ENCODE measurements at regions not wholly inside any gene's neighbourhood (a gene's known extent, or its start where the extent isn't known, plus 50 kb on each side); places are given as distances from the start of the nearest gene placed in this dataset.

DNA sequence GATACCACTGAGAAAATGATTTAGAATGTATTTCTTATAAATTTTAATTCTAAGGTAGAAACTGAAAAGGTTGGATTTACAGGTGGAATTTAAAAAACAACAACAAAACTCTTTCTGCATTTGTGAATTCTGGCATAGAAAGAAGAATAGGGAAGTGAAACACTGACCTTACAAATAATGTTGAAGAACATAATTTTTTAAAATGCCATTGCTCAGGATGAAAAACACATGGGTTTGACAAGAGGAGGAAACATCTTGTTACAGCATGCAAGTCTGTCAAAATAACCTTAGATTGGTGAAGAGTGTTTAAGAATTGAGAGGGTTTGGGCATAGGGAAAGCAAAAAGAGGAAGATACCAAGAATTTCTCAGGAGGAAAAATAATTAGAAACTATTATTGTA, 184.3 kb downstream of the UBE2E3 start:
- no peak for TF ChIP-seq EGR1 (IDR thresholded peaks at IDR 0.05; ENCODE audit: low read depth in 2 of 2)
- TF ChIP-seq, protein P1, sequence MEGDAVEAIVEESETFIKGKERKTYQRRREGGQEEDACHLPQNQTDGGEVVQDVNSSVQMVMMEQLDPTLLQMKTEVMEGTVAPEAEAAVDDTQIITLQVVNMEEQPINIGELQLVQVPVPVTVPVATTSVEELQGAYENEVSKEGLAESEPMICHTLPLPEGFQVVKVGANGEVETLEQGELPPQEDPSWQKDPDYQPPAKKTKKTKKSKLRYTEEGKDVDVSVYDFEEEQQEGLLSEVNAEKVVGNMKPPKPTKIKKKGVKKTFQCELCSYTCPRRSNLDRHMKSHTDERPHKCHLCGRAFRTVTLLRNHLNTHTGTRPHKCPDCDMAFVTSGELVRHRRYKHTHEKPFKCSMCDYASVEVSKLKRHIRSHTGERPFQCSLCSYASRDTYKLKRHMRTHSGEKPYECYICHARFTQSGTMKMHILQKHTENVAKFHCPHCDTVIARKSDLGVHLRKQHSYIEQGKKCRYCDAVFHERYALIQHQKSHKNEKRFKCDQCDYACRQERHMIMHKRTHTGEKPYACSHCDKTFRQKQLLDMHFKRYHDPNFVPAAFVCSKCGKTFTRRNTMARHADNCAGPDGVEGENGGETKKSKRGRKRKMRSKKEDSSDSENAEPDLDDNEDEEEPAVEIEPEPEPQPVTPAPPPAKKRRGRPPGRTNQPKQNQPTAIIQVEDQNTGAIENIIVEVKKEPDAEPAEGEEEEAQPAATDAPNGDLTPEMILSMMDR (IDR thresholded peaks at IDR 0.05; ENCODE audit: low read depth, low read length, missing input control): no peak
- no peak for TF ChIP-seq GABPA (IDR thresholded peaks at IDR 0.05 in 1 of 2, conservative IDR thresholded peaks at IDR 0.05 in 1 of 2)
- TF ChIP-seq YY1 (IDR thresholded peaks at IDR 0.05): no peak
- TF ChIP-seq TAF1 (conservative IDR thresholded peaks at IDR 0.05): no peak
- TF ChIP-seq, protein P2, sequence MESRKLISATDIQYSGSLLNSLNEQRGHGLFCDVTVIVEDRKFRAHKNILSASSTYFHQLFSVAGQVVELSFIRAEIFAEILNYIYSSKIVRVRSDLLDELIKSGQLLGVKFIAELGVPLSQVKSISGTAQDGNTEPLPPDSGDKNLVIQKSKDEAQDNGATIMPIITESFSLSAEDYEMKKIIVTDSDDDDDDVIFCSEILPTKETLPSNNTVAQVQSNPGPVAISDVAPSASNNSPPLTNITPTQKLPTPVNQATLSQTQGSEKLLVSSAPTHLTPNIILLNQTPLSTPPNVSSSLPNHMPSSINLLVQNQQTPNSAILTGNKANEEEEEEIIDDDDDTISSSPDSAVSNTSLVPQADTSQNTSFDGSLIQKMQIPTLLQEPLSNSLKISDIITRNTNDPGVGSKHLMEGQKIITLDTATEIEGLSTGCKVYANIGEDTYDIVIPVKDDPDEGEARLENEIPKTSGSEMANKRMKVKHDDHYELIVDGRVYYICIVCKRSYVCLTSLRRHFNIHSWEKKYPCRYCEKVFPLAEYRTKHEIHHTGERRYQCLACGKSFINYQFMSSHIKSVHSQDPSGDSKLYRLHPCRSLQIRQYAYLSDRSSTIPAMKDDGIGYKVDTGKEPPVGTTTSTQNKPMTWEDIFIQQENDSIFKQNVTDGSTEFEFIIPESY (IDR thresholded peaks at IDR 0.05): no peak
- TF ChIP-seq SP1 (IDR thresholded peaks at IDR 0.05): no peak
- TF ChIP-seq, protein P3, sequence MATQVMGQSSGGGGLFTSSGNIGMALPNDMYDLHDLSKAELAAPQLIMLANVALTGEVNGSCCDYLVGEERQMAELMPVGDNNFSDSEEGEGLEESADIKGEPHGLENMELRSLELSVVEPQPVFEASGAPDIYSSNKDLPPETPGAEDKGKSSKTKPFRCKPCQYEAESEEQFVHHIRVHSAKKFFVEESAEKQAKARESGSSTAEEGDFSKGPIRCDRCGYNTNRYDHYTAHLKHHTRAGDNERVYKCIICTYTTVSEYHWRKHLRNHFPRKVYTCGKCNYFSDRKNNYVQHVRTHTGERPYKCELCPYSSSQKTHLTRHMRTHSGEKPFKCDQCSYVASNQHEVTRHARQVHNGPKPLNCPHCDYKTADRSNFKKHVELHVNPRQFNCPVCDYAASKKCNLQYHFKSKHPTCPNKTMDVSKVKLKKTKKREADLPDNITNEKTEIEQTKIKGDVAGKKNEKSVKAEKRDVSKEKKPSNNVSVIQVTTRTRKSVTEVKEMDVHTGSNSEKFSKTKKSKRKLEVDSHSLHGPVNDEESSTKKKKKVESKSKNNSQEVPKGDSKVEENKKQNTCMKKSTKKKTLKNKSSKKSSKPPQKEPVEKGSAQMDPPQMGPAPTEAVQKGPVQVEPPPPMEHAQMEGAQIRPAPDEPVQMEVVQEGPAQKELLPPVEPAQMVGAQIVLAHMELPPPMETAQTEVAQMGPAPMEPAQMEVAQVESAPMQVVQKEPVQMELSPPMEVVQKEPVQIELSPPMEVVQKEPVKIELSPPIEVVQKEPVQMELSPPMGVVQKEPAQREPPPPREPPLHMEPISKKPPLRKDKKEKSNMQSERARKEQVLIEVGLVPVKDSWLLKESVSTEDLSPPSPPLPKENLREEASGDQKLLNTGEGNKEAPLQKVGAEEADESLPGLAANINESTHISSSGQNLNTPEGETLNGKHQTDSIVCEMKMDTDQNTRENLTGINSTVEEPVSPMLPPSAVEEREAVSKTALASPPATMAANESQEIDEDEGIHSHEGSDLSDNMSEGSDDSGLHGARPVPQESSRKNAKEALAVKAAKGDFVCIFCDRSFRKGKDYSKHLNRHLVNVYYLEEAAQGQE (IDR thresholded peaks at IDR 0.05): no peak
- TF ChIP-seq, protein P4, sequence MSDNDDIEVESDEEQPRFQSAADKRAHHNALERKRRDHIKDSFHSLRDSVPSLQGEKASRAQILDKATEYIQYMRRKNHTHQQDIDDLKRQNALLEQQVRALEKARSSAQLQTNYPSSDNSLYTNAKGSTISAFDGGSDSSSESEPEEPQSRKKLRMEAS (IDR thresholded peaks at IDR 0.05): no peak
- no peak for TF ChIP-seq RAD21 (IDR thresholded peaks at IDR 0.05)
- no peak for TF ChIP-seq JUND (IDR thresholded peaks at IDR 0.05)
